Testis (tissue), 2 donors: ENCODE measurements at regions not wholly inside any gene's neighbourhood (a gene's known extent, or its start where the extent isn't known, plus 50 kb on each side); places are given as distances from the start of the nearest gene placed in this dataset.

Source experiments
- DNase-seq: peaks from one replicate; pipeline ENCODE4 v3.0.0-alpha.2; 2019
- H3K27ac ChIP-seq, 2 donors: fragments of 200-600 bp; sonication (generic); one replicate each; pipeline ENCODE4 v1.5.1; 2019
- H3K27me3 ChIP-seq: fragments of 200-600 bp; sonication (generic); one replicate; pipeline ENCODE4 v1.5.1; 2019
- H3K36me3 ChIP-seq: fragments of 200-600 bp; sonication (generic); one replicate; pipeline ENCODE4 v1.5.1; 2017; ENCODE audit warnings: low read depth; ENCODE audit errors: missing control alignments
- H3K4me1 ChIP-seq: fragments of 200-600 bp; sonication (generic); one replicate; pipeline ENCODE4 v1.5.1; 2019
- H3K4me3 ChIP-seq, 2 donors: fragments of 200-600 bp; sonication (generic); one replicate each; pipeline ENCODE4 v1.5.1; 2017 to 2019
- H3K9me3 ChIP-seq: fragments of 200-600 bp; sonication (generic); one replicate; pipeline ENCODE4 v1.5.1; 2017
- CTCF ChIP-seq, 3 experiments: fragments of 450-650 bp in 2 of 3; fragments of 200-600 bp in 1 of 3; sonication (generic) in 1 of 3; IDR thresholded peaks; one replicate each; pipeline ENCODE4 v1.5.1; 2016 to 2019; ENCODE audit warnings: antibody characterized with exemption in 3 of 3, mild to moderate bottlenecking in 2 of 3, moderate library complexity in 1 of 3
- POLR2A ChIP-seq: fragments of 450-650 bp; IDR thresholded peaks from one replicate; pipeline ENCODE4 v1.6.1; 2017; ENCODE audit warnings: antibody characterized with exemption, mild to moderate bottlenecking, moderate library complexity
- WGBS, 2 donors: methylation state at CpG; one replicate each; pipeline ENCODE4 v1.1.5; 2018; 5-methylcytosine and 5-hydroxymethylcytosine counted together
- intact Hi-C: fragments of 100-400 bp; cut with DNase I; formaldehyde crosslinking; loops from one replicate; pipeline ENCODE4 v1.15.1; 2023; ENCODE audit warnings: low total_unique reads

GRCh38 chr5:75922480-75922879 is 160.7 kb upstream of the SV2C start:
- H3K4me1 ChIP-seq: no peaks in the 10 kb centered on the region
- no peak overlapping the region for H3K4me3 ChIP-seq
- intact Hi-C loops: no loop called here
- no peaks in the 10 kb centered on the region for H3K27me3 ChIP-seq
- no peak for DNase-seq
- no peak overlapping the region for H3K27ac ChIP-seq
- H3K9me3 ChIP-seq: no peaks in the 10 kb centered on the region
- H3K36me3 ChIP-seq: no peaks in the 10 kb centered on the region
- TF ChIP-seq CTCF (IDR thresholded peaks at IDR 0.05) (no peak), POLR2A (no peak)

- Histone ChIP-seq H3K4me3 (no peak overlapping the region), H3K36me3 (no peaks in the 10 kb centered on the region), H3K9me3 (no peaks in the 10 kb centered on the region), H3K4me1 (no peaks in the 10 kb centered on the region), H3K27ac (no peak overlapping the region), H3K27me3 (no peaks in the 10 kb centered on the region)
- intact Hi-C loops: no loop called here
- no peak for TF ChIP-seq POLR2A
- DNase-seq: no peak
- WGBS, 2 donors: 93 to 100% methylated on average over 4 to 6 of the region's 6 CpGs
Observed at GRCh38 chr5:75921011-75921410, 162.2 kb upstream of the SV2C start.

GRCh38 chr5:75916144-75916543 is 167.0 kb upstream of the SV2C start:
- no peaks in the 10 kb centered on the region for H3K4me1 ChIP-seq
- intact Hi-C loops: no loop called here
- no peak overlapping the region for H3K27ac ChIP-seq
- DNase-seq: no peak
- TF ChIP-seq CTCF (IDR thresholded peaks at IDR 0.05) (no peak), POLR2A (no peak)
- H3K9me3 ChIP-seq: no peaks in the 10 kb centered on the region
- no peaks in the 10 kb centered on the region for H3K27me3 ChIP-seq
- H3K4me3 ChIP-seq: no peak overlapping the region
- H3K36me3 ChIP-seq: no peaks in the 10 kb centered on the region
- WGBS, 2 donors: 43 to 55% methylated on average over 2 of the region's 2 CpGs

- no peaks in the 10 kb centered on the region for H3K36me3 ChIP-seq
- DNase-seq: no peak
- H3K27ac ChIP-seq: no peak overlapping the region
- no peaks in the 10 kb centered on the region for H3K4me1 ChIP-seq
- TF ChIP-seq POLR2A (no peak), CTCF (IDR thresholded peaks at IDR 0.05) (no peak)
- 90 to 92% methylated on average over 1 of the region's 1 CpG for WGBS, 2 donors
- intact Hi-C loops: no loop called here
- no peaks in the 10 kb centered on the region for H3K27me3 ChIP-seq
- H3K4me3 ChIP-seq: no peak overlapping the region
- H3K9me3 ChIP-seq: no peaks in the 10 kb centered on the region
Observed at GRCh38 chr5:75909223-75909622, 174.0 kb upstream of the SV2C start.

- no peak for DNase-seq
- Histone ChIP-seq H3K4me3 (no peak overlapping the region), H3K4me1 (no peaks in the 10 kb centered on the region), H3K36me3 (no peaks in the 10 kb centered on the region), H3K27ac (no peak overlapping the region), H3K9me3 (no peaks in the 10 kb centered on the region), H3K27me3 (no peaks in the 10 kb centered on the region)
- 78 to 83% methylated on average over 4 of the region's 4 CpGs for WGBS, 2 donors
- TF ChIP-seq CTCF (IDR thresholded peaks at IDR 0.05): no peak
- no peak for TF ChIP-seq POLR2A
- intact Hi-C loops: no loop called here
Observed at GRCh38 chr5:75907651-75908050, 175.5 kb upstream of the SV2C start.
